Astrocyte (in vitro differentiated cells and primary cell): ENCODE measurements at regions not wholly inside any gene's neighbourhood (a gene's known extent, or its start where the extent isn't known, plus 50 kb on each side); places are given as distances from the start of the nearest gene placed in this dataset.
A peak's percentile ranks its signal among the peaks of the same experiment; 100 is the strongest.

Experiments used
- DNase-seq: peaks from one replicate; pipeline ENCODE4 v3.0.0-alpha.2; 2010; ENCODE audit warnings: low read depth
- FAIRE-seq: peaks from 2 replicates; lab custom pipeline; 2011; peaks lifted over from hg19 to GRCh38; lab: Jason Lieb, UNC
- H2AFZ ChIP-seq: 2 replicates; pipeline ENCODE4 v1.6.0; 2012; ENCODE audit warnings: low read depth, low read length, inconsistent platforms
- H3K27ac ChIP-seq: 2 replicates; pipeline ENCODE4 v1.5.1; 2011; ENCODE audit warnings: low read depth, low read length, inconsistent platforms
- H3K27me3 ChIP-seq: 2 replicates; pipeline ENCODE4 v1.6.0; 2011; ENCODE audit warnings: low read length, inconsistent platforms; ENCODE audit not compliant: insufficient read depth
- H3K36me3 ChIP-seq: 2 replicates; pipeline ENCODE4 v1.5.1; 2011; ENCODE audit warnings: low read length, inconsistent platforms; ENCODE audit not compliant: insufficient read depth
- H3K4me1 ChIP-seq: 2 replicates; pipeline ENCODE4 v1.5.1; 2011; ENCODE audit warnings: low read length, inconsistent platforms; ENCODE audit not compliant: insufficient read depth
- H3K4me2 ChIP-seq: 2 replicates; pipeline ENCODE4 v1.6.0; 2012; ENCODE audit warnings: low read length, inconsistent platforms
- H3K4me3 ChIP-seq: 2 replicates; pipeline ENCODE4 v1.5.1; 2011; ENCODE audit warnings: low read depth, mild to moderate bottlenecking, low read length, inconsistent platforms; ENCODE audit not compliant: insufficient read depth
- H3K79me2 ChIP-seq: 2 replicates; pipeline ENCODE4 v1.6.0; 2012; ENCODE audit warnings: mild to moderate bottlenecking, low read length, inconsistent platforms; ENCODE audit not compliant: insufficient read depth
- H3K9ac ChIP-seq: 2 replicates; pipeline ENCODE4 v1.6.0; 2012; ENCODE audit warnings: mild to moderate bottlenecking, low read length, inconsistent platforms
- H3K9me3 ChIP-seq: 2 replicates; pipeline ENCODE4 v1.5.1; 2012; ENCODE audit warnings: low read depth, mild to moderate bottlenecking, low read length, inconsistent platforms; ENCODE audit not compliant: insufficient read depth
- H4K20me1 ChIP-seq: 2 replicates; pipeline ENCODE4 v1.6.0; 2012; ENCODE audit warnings: low read length, inconsistent platforms; ENCODE audit not compliant: insufficient read depth
- H3K27ac Mint-ChIP-seq: one replicate; pipeline ENCODE4 v1.8.0; 2021; ENCODE audit warnings: mild to moderate bottlenecking, mixed read lengths; ENCODE audit not compliant: unreplicated experiment
- H3K27me3 Mint-ChIP-seq: one replicate; pipeline ENCODE4 v1.8.0; 2021; ENCODE audit warnings: low read depth, mixed read lengths; ENCODE audit not compliant: unreplicated experiment
- H3K36me3 Mint-ChIP-seq: one replicate; pipeline ENCODE4 v1.8.0; 2021; ENCODE audit warnings: low read depth, mixed read lengths; ENCODE audit not compliant: unreplicated experiment
- H3K4me1 Mint-ChIP-seq: one replicate; pipeline ENCODE4 v1.8.0; 2021; ENCODE audit warnings: low read depth, mixed read lengths; ENCODE audit not compliant: unreplicated experiment
- H3K4me3 Mint-ChIP-seq: one replicate; pipeline ENCODE4 v1.8.0; 2021; ENCODE audit warnings: mild to moderate bottlenecking, moderate library complexity, mixed read lengths; ENCODE audit not compliant: unreplicated experiment
- H3K9me3 Mint-ChIP-seq: one replicate; pipeline ENCODE4 v1.8.0; 2021; ENCODE audit warnings: mild to moderate bottlenecking, mixed read lengths; ENCODE audit not compliant: unreplicated experiment
- EZH2 ChIP-seq: IDR thresholded peaks from 2 replicates; pipeline ENCODE4 v1.6.1; 2012; ENCODE audit warnings: mild to moderate bottlenecking, low read length, inconsistent platforms; ENCODE audit not compliant: insufficient read depth
- TF ChIP-seq, protein P1 (sequence below): IDR thresholded peaks from 2 replicates; pipeline ENCODE4 v1.5.1; 2011; ENCODE audit warnings: low read depth, mild to moderate bottlenecking, inconsistent platforms, low read length, moderate library complexity; ENCODE audit not compliant: insufficient read depth

DNA sequence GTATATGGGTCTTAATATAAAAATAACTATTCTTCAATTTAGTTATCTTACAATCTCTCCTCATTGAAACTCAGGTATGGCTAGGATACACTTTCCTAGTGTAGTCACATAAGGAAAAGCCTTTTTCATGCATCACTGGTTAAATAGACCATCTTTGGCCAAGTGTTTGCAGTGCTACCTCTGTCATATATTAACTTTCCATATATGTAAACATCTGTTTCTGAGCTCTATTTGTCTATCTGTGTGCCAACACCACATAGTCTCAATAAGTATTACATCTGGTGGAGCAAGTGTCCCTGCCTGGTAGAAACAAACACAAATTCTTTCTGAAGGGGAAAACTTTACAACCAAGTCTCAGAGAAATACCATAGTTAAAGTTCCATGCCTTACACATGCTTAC, 134.6 kb downstream of the TSEN15 start:
- no peak for TF ChIP-seq EZH2
- TF ChIP-seq, protein P1, sequence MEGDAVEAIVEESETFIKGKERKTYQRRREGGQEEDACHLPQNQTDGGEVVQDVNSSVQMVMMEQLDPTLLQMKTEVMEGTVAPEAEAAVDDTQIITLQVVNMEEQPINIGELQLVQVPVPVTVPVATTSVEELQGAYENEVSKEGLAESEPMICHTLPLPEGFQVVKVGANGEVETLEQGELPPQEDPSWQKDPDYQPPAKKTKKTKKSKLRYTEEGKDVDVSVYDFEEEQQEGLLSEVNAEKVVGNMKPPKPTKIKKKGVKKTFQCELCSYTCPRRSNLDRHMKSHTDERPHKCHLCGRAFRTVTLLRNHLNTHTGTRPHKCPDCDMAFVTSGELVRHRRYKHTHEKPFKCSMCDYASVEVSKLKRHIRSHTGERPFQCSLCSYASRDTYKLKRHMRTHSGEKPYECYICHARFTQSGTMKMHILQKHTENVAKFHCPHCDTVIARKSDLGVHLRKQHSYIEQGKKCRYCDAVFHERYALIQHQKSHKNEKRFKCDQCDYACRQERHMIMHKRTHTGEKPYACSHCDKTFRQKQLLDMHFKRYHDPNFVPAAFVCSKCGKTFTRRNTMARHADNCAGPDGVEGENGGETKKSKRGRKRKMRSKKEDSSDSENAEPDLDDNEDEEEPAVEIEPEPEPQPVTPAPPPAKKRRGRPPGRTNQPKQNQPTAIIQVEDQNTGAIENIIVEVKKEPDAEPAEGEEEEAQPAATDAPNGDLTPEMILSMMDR: no peak
- Histone ChIP-seq H3K4me2 (no peak overlapping the region), H2AFZ (no peak overlapping the region), H3K4me3 (no peak overlapping the region), H3K9ac (no peak overlapping the region), H3K27ac (no peak overlapping the region), H3K79me2 (no peaks in the 10 kb centered on the region), H3K27me3 (no peaks in the 10 kb centered on the region), H3K36me3 (no peaks in the 10 kb centered on the region), H4K20me1 (no peaks in the 10 kb centered on the region), H3K4me1 (no peaks in the 10 kb centered on the region), H3K9me3 (no peaks in the 10 kb centered on the region)
- Mint-ChIP-seq H3K4me3 (no peak overlapping the region), H3K36me3 (no peaks in the 10 kb centered on the region), H3K27ac (no peak overlapping the region), H3K9me3 (no peaks in the 10 kb centered on the region), H3K27me3 (no peaks in the 10 kb centered on the region), H3K4me1 (no peaks in the 10 kb centered on the region)
- DNase-seq (no peak), FAIRE-seq (no peak)

DNA sequence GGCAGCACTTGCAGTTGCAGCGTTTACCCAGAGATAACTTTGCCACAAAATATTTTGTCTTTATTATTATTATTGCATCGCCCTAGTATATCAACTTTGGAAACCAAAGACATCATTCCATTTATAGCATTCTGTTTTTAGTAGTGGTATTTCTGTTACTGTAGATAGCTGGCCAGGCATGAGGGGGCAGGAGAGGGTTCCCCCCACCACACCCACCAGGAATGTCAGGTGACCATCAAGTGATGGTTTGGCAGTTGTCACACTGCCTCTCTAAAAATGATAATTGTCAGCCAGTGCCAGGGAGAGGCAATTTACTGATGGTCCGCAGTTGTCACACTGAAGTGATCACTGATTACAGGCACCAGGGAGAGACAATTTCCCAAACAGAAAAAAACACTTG, 135.6 kb downstream of the TSEN15 start:
- no peak for TF ChIP-seq EZH2
- TF ChIP-seq, protein P1: no peak
- Histone ChIP-seq H3K36me3 (no peaks in the 10 kb centered on the region), H3K27me3 (no peaks in the 10 kb centered on the region), H3K27ac (no peak overlapping the region), H3K79me2 (no peaks in the 10 kb centered on the region), H4K20me1 (no peaks in the 10 kb centered on the region), H3K9me3 (no peaks in the 10 kb centered on the region), H3K4me2 (no peak overlapping the region), H3K9ac (no peak overlapping the region), H3K4me3 (no peak overlapping the region), H3K4me1 (no peaks in the 10 kb centered on the region), H2AFZ (no peak overlapping the region)
- no peak for FAIRE-seq
- H3K27me3 Mint-ChIP-seq: peaks cover 2% of the 10 kb centered on the region
- no peak overlapping the region for H3K27ac Mint-ChIP-seq
- H3K4me1 Mint-ChIP-seq: no peaks in the 10 kb centered on the region
- DNase-seq: no peak
- H3K36me3 Mint-ChIP-seq: no peaks in the 10 kb centered on the region
- no peaks in the 10 kb centered on the region for H3K9me3 Mint-ChIP-seq
- no peak overlapping the region for H3K4me3 Mint-ChIP-seq

DNA sequence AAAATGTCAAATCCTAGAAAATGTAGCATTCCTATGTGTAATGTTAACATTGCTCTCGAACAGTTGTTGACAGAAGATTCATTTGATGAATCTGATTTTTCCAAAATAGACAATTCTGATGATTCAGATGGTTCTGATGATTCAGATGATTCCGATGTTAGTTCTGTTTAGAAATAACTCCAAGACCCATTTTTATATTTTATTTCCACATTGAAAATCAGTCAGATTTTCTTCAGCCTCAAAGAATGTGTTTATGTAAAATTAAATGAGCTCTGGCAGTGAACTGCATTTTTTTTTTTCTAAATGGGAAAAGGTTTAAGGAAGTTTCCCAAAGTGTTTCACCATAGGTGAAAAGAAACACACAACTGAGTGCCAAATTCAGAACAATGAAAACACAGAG, 136.5 kb downstream of the TSEN15 start:
- Histone ChIP-seq H3K4me1 (no peaks in the 10 kb centered on the region), H4K20me1 (no peaks in the 10 kb centered on the region), H3K4me2 (no peak overlapping the region), H3K27me3 (no peaks in the 10 kb centered on the region), H2AFZ (no peak overlapping the region), H3K79me2 (no peaks in the 10 kb centered on the region), H3K4me3 (no peak overlapping the region), H3K36me3 (no peaks in the 10 kb centered on the region), H3K9ac (no peak overlapping the region), H3K9me3 (no peaks in the 10 kb centered on the region), H3K27ac (no peak overlapping the region)
- peak; percentile 63 for FAIRE-seq
- H3K27me3 Mint-ChIP-seq: peaks cover 2% of the 10 kb centered on the region
- no peaks in the 10 kb centered on the region for H3K4me1 Mint-ChIP-seq
- no peak for DNase-seq
- H3K4me3 Mint-ChIP-seq: no peak overlapping the region
- no peaks in the 10 kb centered on the region for H3K36me3 Mint-ChIP-seq
- no peak for TF ChIP-seq EZH2
- TF ChIP-seq, protein P1: no peak
- H3K9me3 Mint-ChIP-seq: no peaks in the 10 kb centered on the region
- no peak overlapping the region for H3K27ac Mint-ChIP-seq
